Smooth muscle cell (in vitro differentiated cells): ENCODE measurements at regions not wholly inside any gene's neighbourhood (a gene's known extent, or its start where the extent isn't known, plus 50 kb on each side); places are given as distances from the start of the nearest gene placed in this dataset.

Experiments used
- DNase-seq: peaks from one replicate; lab custom pipeline; 2025; ENCODE audit not compliant: unreplicated experiment; lab: John Stamatoyannopoulos, UW
- H2AFZ ChIP-seq: fragments of 200-600 bp; sonication (generic); 2 replicates; pipeline ENCODE4 v1.6.0; 2016; ENCODE audit warnings: antibody characterized with exemption, low read depth, mild to moderate bottlenecking
- H3F3A ChIP-seq: fragments of 200-600 bp; sonication (generic); 2 replicates; pipeline ENCODE4 v1.6.0; 2017; ENCODE audit warnings: antibody characterized with exemption, low read depth
- H3K27ac ChIP-seq: fragments of 200-600 bp; sonication (generic); 2 replicates; pipeline ENCODE4 v1.5.1; 2016; ENCODE audit warnings: low read depth, mild to moderate bottlenecking
- H3K27me3 ChIP-seq: fragments of 200-600 bp; sonication (generic); 2 replicates; pipeline ENCODE4 v1.6.1; 2016; ENCODE audit warnings: low read depth, mild to moderate bottlenecking
- H3K36me3 ChIP-seq: fragments of 200-600 bp; sonication (generic); 2 replicates; pipeline ENCODE4 v1.5.1; 2016; ENCODE audit warnings: low read depth
- H3K4me1 ChIP-seq: fragments of 200-600 bp; sonication (generic); 2 replicates; pipeline ENCODE4 v1.5.1; 2016; ENCODE audit warnings: low read depth
- H3K4me2 ChIP-seq: fragments of 200-600 bp; sonication (generic); 2 replicates; pipeline ENCODE4 v1.6.0; 2016; ENCODE audit warnings: mild to moderate bottlenecking
- H3K4me3 ChIP-seq: fragments of 200-600 bp; sonication (generic); 2 replicates; pipeline ENCODE4 v1.5.1; 2016; ENCODE audit warnings: mild to moderate bottlenecking
- H3K79me2 ChIP-seq: fragments of 200-600 bp; sonication (generic); 2 replicates; pipeline ENCODE4 v1.6.0; 2016; ENCODE audit warnings: low read depth, mild to moderate bottlenecking
- H3K9ac ChIP-seq: fragments of 200-600 bp; sonication (generic); 2 replicates; pipeline ENCODE4 v1.6.0; 2016; ENCODE audit warnings: low read depth
- H3K9me3 ChIP-seq: fragments of 200-600 bp; sonication (generic); replicated peaks from 2 replicates; pipeline ENCODE4 v1.5.1; 2016; ENCODE audit warnings: low read depth
- H4K20me1 ChIP-seq: fragments of 200-600 bp; sonication (generic); 2 replicates; pipeline ENCODE4 v1.6.0; 2016; ENCODE audit warnings: low read depth
- WGBS: methylation state at CpG from one replicate; pipeline ENCODE4 v1.1.7; 2016; ENCODE audit warnings: low lambda C conversion rate; 5-methylcytosine and 5-hydroxymethylcytosine counted together
- TF ChIP-seq, protein P1 (sequence below): fragments of 200-600 bp; sonication (generic); IDR thresholded peaks from 2 replicates; pipeline ENCODE4 v1.5.1; 2017; ENCODE audit warnings: borderline replicate concordance, mild to moderate bottlenecking, antibody characterized with exemption; ENCODE audit not compliant: insufficient read depth, poor library complexity, severe bottlenecking

DNA sequence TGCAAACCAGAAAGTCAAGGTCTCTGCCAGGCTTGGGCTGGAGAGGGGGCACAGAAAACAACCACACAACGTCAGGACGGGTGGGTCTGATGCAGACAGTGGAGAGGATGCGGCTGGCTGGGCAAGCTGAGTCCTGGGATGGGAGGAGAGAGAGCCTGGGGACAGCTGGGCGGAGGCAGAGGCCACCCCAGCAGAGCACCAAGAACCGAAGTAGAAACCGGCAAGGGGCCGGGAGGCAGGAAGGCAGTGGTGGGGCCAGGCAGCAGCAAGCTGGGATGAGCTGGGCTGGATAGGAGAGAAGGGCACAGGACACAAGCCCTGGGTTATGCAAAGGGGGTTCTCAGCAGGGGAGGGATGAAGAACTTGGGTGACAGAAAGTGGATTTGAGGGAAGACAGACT, 188.2 kb downstream of the SHANK2 start:
- Histone ChIP-seq H3K27ac (no peak overlapping the region), H3K4me2 (no peak overlapping the region), H3K9ac (no peak overlapping the region), H3K27me3 (no peaks in the 10 kb centered on the region), H3K79me2 (no peaks in the 10 kb centered on the region), H3K4me1 (no peaks in the 10 kb centered on the region), H3F3A (no peaks in the 10 kb centered on the region), H4K20me1 (no peaks in the 10 kb centered on the region), H3K9me3 (no peaks in the 10 kb centered on the region), H3K4me3 (no peak overlapping the region), H2AFZ (no peak overlapping the region), H3K36me3 (no peaks in the 10 kb centered on the region)
- no peak for DNase-seq
- TF ChIP-seq, protein P1, sequence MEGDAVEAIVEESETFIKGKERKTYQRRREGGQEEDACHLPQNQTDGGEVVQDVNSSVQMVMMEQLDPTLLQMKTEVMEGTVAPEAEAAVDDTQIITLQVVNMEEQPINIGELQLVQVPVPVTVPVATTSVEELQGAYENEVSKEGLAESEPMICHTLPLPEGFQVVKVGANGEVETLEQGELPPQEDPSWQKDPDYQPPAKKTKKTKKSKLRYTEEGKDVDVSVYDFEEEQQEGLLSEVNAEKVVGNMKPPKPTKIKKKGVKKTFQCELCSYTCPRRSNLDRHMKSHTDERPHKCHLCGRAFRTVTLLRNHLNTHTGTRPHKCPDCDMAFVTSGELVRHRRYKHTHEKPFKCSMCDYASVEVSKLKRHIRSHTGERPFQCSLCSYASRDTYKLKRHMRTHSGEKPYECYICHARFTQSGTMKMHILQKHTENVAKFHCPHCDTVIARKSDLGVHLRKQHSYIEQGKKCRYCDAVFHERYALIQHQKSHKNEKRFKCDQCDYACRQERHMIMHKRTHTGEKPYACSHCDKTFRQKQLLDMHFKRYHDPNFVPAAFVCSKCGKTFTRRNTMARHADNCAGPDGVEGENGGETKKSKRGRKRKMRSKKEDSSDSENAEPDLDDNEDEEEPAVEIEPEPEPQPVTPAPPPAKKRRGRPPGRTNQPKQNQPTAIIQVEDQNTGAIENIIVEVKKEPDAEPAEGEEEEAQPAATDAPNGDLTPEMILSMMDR = no peak
- 88% methylated on average over 7 of the region's 7 CpGs for WGBS

DNA sequence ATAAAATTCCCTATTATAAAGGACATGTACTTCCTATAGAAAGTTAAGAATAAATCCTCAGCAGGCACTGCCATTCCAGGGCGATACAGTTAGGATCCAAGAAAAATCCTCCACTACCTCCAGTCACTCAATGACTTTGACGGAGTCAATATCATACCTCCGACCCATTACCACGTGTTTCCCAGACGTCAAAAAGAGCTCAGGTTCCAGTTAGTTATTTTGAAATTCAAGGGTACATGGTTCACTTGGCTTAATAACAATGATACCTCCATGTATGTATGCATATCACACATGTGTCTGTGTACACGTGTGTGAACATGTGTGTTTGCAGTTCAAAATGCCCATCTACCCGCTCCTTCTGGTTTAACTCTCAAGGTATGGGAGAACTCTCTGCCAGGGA, 189.2 kb downstream of the SHANK2 start:
- no peaks in the 10 kb centered on the region for H3K79me2 ChIP-seq
- no peaks in the 10 kb centered on the region for H3K4me1 ChIP-seq
- H3K27me3 ChIP-seq = no peaks in the 10 kb centered on the region
- H4K20me1 ChIP-seq = no peaks in the 10 kb centered on the region
- no peaks in the 10 kb centered on the region for H3K36me3 ChIP-seq
- TF ChIP-seq, protein P1 = no peak
- 94% methylated on average over 7 of the region's 7 CpGs for WGBS
- DNase-seq = no peak
- H2AFZ ChIP-seq = no peak overlapping the region
- H3K9ac ChIP-seq = no peak overlapping the region
- H3K9me3 ChIP-seq = no peaks in the 10 kb centered on the region
- H3F3A ChIP-seq = no peaks in the 10 kb centered on the region
- no peak overlapping the region for H3K4me3 ChIP-seq
- H3K4me2 ChIP-seq = no peak overlapping the region
- H3K27ac ChIP-seq = no peak overlapping the region

DNA sequence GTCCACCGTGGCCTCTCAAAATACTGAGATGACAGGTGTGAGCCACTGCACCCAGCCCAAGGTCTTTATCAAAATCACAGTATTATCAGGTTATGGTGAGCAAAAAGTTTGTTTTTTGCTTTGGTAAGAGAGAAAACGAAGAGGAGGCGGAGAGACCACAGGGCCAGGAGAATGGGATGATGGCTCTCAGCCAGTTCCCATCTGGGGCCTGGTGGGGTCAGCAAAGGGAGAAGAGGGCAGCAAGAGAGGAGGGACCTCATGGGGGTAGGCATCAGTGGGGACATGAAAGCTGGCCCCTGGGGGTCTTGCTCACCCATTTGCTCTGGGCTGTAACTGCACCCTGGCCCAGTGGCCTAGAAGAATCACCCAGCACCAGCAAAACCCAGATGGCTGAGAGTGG, 190.2 kb downstream of the SHANK2 start:
- Histone ChIP-seq H3K27ac (no peak overlapping the region), H3K4me3 (no peak overlapping the region), H2AFZ (no peak overlapping the region), H3F3A (no peaks in the 10 kb centered on the region), H3K4me2 (no peak overlapping the region), H3K27me3 (no peaks in the 10 kb centered on the region), H3K79me2 (no peaks in the 10 kb centered on the region), H4K20me1 (no peaks in the 10 kb centered on the region), H3K9me3 (no peaks in the 10 kb centered on the region), H3K4me1 (no peaks in the 10 kb centered on the region), H3K9ac (no peak overlapping the region), H3K36me3 (no peaks in the 10 kb centered on the region)
- TF ChIP-seq, protein P1 = no peak
- DNase-seq = no peak
- 95% methylated on average over 3 of the region's 3 CpGs for WGBS

DNA sequence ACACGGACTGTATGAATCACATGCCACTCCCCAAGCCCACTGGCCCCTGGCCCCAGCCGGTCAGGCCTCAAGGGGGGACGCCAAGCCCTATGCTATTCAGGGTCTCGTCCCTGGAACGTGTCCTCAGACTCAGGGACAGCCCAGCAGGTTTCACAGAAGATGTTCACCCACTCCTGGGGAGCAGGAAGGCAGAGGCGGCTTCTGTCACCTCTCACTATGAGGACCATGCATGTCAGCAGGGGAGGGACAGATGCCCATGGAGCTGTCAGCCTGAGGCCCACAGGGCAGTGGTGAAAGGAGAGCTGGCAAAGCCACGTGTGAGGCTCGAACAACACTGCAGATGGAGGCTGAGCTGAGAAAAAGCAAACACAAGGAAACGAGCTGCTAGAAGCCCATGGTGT, 192.0 kb downstream of the SHANK2 start:
- no peak for DNase-seq
- H3K9me3 ChIP-seq = no peaks in the 10 kb centered on the region

More for the DNA sequence above, 192.0 kb downstream of the SHANK2 start:
- Histone ChIP-seq H3K27me3 (no peaks in the 10 kb centered on the region), H3K27ac (no peak overlapping the region), H3K4me2 (no peak overlapping the region), H3K4me3 (no peak overlapping the region), H3K9ac (no peak overlapping the region), H3K36me3 (no peaks in the 10 kb centered on the region), H4K20me1 (no peaks in the 10 kb centered on the region), H2AFZ (no peak overlapping the region), H3K79me2 (no peaks in the 10 kb centered on the region), H3K4me1 (no peaks in the 10 kb centered on the region), H3F3A (no peaks in the 10 kb centered on the region)
- TF ChIP-seq, protein P1 = no peak
- WGBS = 85% methylated on average over 9 of the region's 9 CpGs
